Prostate gland (tissue), 2 donors: ENCODE measurements at regions not wholly inside any gene's neighbourhood (a gene's known extent, or its start where the extent isn't known, plus 50 kb on each side); places are given as distances from the start of the nearest gene placed in this dataset.

Experiments used
- DNase-seq: peaks from one replicate; pipeline ENCODE4 v3.0.0-alpha.2; 2019; ENCODE audit warnings: low spot score
- H3K27ac ChIP-seq, 2 donors: fragments of 200-600 bp; sonication (generic); 2 replicates each; pipeline ENCODE4 v1.5.1; 2017 to 2019
- H3K27me3 ChIP-seq: fragments of 200-600 bp; sonication (generic); replicated peaks from 2 replicates; pipeline ENCODE4 v1.5.1; 2019; ENCODE audit not compliant: insufficient read depth
- H3K36me3 ChIP-seq, 2 donors: fragments of 200-600 bp; sonication (generic); 1 replicate in 1 of 2; 2 replicates in 1 of 2; pipeline versions ENCODE4 v1.5.1 to v1.8.1; 2017 to 2019
- H3K4me1 ChIP-seq: fragments of 200-600 bp; sonication (generic); replicated peaks from 2 replicates; pipeline ENCODE4 v1.5.1; 2019
- H3K4me3 ChIP-seq, 2 donors: fragments of 200-600 bp; sonication (generic); 2 replicates each; pipeline ENCODE4 v1.5.1; 2017 to 2019
- H3K9me3 ChIP-seq: fragments of 200-600 bp; sonication (generic); 2 replicates; pipeline ENCODE4 v1.5.1; 2017
- POLR2A ChIP-seq: fragments of 450-650 bp; IDR thresholded peaks from one replicate; pipeline ENCODE4 v1.6.1; 2016; ENCODE audit warnings: antibody characterized with exemption, mild to moderate bottlenecking
- POLR2AphosphoS5 ChIP-seq: sonication (generic); formaldehyde crosslinking; IDR thresholded peaks from one replicate; pipeline ENCODE4 v1.6.1; 2017; ENCODE audit warnings: antibody characterized with exemption
- WGBS: methylation state at CpG from one replicate; pipeline ENCODE4 v1.1.5; 2018; 5-methylcytosine and 5-hydroxymethylcytosine counted together
- intact Hi-C: fragments of 100-400 bp; cut with DNase I; formaldehyde crosslinking; loops from one replicate; pipeline ENCODE4 v1.14.2; 2022
- TF ChIP-seq, protein P1 (sequence below), 4 experiments: fragments of 200-600 bp in 2 of 4; fragments of 450-650 bp in 2 of 4; sonication (generic) in 2 of 4; IDR thresholded peaks; 1 replicate in 3 of 4; 2 replicates in 1 of 4; pipeline ENCODE4 v1.5.1; 2016 to 2019; ENCODE audit warnings: antibody characterized with exemption in 4 of 4, mild to moderate bottlenecking in 2 of 4, moderate library complexity in 2 of 4

DNA sequence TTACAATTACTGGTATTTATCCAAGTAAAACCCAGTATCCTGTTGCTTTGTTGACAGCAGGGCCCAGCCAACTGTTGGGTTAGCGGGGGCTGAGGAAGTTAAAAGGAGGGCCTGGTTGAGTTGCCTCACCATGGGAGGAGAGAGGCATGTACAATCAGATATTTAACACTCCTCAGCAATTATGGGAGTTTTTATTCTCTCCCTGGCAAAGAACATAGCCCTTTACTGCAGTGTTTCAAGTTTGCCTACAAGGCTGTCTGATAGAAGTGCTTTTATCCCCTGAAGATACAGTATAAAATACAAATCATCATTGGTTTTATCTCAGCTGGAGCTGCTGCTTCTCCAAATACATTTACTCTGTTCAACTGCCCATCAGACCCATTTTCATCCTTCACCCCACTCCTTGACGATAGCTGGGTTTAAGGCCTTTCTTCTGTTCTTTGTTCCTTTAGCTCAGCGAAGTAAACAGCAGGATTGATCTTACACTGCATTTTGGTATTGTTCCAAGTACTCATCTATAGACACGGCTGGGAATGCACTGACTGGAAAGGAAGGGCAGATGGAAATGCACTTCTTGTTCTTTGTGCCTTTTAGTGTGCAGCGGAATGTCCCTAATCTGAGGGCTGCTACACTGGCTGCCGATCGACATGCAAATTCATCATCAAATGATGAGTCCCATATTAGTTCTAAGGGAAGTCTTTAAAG lies 402.5 kb upstream of the SPRED2 start:
- no peak for DNase-seq
- peaks cover 2% of the 10 kb centered on the region for H3K27me3 ChIP-seq
- H3K4me3 ChIP-seq, result no peak overlapping the region
- TF ChIP-seq POLR2A (no peak), POLR2AphosphoS5 (no peak)
- TF ChIP-seq, protein P1, sequence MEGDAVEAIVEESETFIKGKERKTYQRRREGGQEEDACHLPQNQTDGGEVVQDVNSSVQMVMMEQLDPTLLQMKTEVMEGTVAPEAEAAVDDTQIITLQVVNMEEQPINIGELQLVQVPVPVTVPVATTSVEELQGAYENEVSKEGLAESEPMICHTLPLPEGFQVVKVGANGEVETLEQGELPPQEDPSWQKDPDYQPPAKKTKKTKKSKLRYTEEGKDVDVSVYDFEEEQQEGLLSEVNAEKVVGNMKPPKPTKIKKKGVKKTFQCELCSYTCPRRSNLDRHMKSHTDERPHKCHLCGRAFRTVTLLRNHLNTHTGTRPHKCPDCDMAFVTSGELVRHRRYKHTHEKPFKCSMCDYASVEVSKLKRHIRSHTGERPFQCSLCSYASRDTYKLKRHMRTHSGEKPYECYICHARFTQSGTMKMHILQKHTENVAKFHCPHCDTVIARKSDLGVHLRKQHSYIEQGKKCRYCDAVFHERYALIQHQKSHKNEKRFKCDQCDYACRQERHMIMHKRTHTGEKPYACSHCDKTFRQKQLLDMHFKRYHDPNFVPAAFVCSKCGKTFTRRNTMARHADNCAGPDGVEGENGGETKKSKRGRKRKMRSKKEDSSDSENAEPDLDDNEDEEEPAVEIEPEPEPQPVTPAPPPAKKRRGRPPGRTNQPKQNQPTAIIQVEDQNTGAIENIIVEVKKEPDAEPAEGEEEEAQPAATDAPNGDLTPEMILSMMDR (IDR thresholded peaks at IDR 0.05), result no peak
- intact Hi-C loops, result no loop called here
- no peaks in the 10 kb centered on the region for H3K9me3 ChIP-seq
- no peaks in the 10 kb centered on the region for H3K36me3 ChIP-seq
- H3K27ac ChIP-seq, result no peak overlapping the region
- WGBS, result 61% methylated on average over 7 of the region's 7 CpGs
- no peaks in the 10 kb centered on the region for H3K4me1 ChIP-seq

DNA sequence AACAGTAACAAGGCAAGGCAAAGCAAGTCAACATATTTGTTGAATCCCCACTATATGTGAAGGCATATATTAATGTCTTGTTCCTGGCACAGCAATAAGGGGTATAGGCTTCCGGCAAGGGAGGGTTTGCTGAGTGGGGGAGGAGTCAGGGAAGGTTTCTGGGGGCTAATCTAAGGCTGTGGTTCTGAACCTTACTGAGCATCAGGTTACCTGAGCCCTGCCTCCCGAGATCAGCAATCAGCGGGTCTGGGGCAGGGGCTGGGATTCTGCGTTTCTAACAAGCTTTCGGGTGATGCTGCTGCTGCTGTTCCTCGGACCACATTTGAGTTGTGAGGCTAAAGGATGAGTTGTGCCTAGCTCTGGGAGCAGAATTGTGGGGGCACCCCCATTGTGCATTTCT lies 401.7 kb upstream of the SPRED2 start:
- Histone ChIP-seq H3K4me3 (no peak overlapping the region), H3K9me3 (no peaks in the 10 kb centered on the region), H3K4me1 (no peaks in the 10 kb centered on the region), H3K27me3 (peaks cover 2% of the 10 kb centered on the region), H3K36me3 (no peaks in the 10 kb centered on the region), H3K27ac (no peak overlapping the region)
- TF ChIP-seq, protein P1 (IDR thresholded peaks at IDR 0.05), result no peak
- TF ChIP-seq POLR2AphosphoS5, result no peak
- no peak for TF ChIP-seq POLR2A
- intact Hi-C loops, result no loop called here
- no peak for DNase-seq
- WGBS, result 87% methylated on average over 6 of the region's 6 CpGs

GRCh38 chr2:65831509-65831908 lies 399.1 kb upstream of the SPRED2 start:
- no peaks in the 10 kb centered on the region for H3K9me3 ChIP-seq
- no peak overlapping the region for H3K27ac ChIP-seq
- peaks cover 2% of the 10 kb centered on the region for H3K27me3 ChIP-seq
- WGBS, result 94% methylated on average over 1 of the region's 1 CpG
- intact Hi-C loops, result no loop called here
- H3K4me1 ChIP-seq, result no peaks in the 10 kb centered on the region
- no peaks in the 10 kb centered on the region for H3K36me3 ChIP-seq
- DNase-seq, result no peak
- no peak overlapping the region for H3K4me3 ChIP-seq
- TF ChIP-seq POLR2AphosphoS5, result no peak
- TF ChIP-seq, protein P1 (IDR thresholded peaks at IDR 0.05), result no peak
- TF ChIP-seq POLR2A, result no peak

- TF ChIP-seq POLR2A (no peak), POLR2AphosphoS5 (no peak)
- TF ChIP-seq, protein P1 (IDR thresholded peaks at IDR 0.05), result no peak
- Histone ChIP-seq H3K4me1 (no peaks in the 10 kb centered on the region), H3K27ac (no peak overlapping the region), H3K4me3 (no peak overlapping the region), H3K27me3 (no peaks in the 10 kb centered on the region), H3K36me3 (no peaks in the 10 kb centered on the region), H3K9me3 (no peaks in the 10 kb centered on the region)
- intact Hi-C loops, result no loop called here
- WGBS, result 35% methylated on average over 1 of the region's 1 CpG
- DNase-seq, result no peak
Observed at GRCh38 chr2:65826567-65826966, 394.2 kb upstream of the SPRED2 start.

GRCh38 chr2:65823511-65823910 lies 391.1 kb upstream of the SPRED2 start:
- Histone ChIP-seq H3K36me3 (no peaks in the 10 kb centered on the region), H3K27ac (no peak overlapping the region), H3K27me3 (no peaks in the 10 kb centered on the region), H3K4me1 (no peaks in the 10 kb centered on the region), H3K9me3 (no peaks in the 10 kb centered on the region), H3K4me3 (no peak overlapping the region)
- TF ChIP-seq POLR2AphosphoS5, result no peak
- TF ChIP-seq, protein P1 (IDR thresholded peaks at IDR 0.05), result no peak
- TF ChIP-seq POLR2A, result no peak
- WGBS, result 88% methylated on average over 4 of the region's 4 CpGs
- no peak for DNase-seq
- intact Hi-C loops, result no loop called here
